ENCODE measurements at regions not wholly inside any gene's neighbourhood (a gene's known extent, or its start where the extent isn't known, plus 50 kb on each side); places are given as distances from the start of the nearest gene placed in this dataset.

DNA sequence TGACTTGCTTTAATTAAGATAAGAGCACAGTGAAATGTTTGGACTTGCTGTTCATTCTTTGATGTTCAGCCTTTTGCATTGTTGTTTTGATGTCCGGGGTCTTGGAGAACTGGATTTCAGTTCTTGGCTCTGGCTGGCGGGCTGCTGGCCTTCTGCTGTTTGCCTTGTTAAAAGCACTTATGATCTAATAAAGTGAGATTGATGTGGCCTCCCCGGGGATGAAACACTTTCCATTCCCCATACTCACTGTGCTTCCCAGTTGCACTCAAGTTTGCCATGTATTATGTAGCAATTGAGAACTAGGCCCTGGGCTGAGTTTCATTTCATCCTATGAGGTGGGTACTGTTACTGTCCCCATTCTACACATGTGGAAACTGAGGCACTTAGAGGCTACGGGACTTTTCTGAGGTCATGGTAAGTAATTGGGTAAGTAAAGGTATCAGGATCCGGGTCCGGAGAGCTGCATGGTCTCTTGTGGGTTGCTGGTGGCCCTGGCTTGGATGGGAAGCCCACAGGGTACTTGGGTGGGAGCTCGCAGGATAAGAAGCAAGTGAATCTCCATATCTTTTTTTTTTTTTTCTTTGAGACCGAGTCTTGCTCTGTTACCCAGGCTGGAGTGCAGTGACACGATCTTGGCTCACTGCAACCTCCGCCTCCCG, 127.7 kb upstream of the ZBTB40 start:
- TF ChIP-seq, protein P1, sequence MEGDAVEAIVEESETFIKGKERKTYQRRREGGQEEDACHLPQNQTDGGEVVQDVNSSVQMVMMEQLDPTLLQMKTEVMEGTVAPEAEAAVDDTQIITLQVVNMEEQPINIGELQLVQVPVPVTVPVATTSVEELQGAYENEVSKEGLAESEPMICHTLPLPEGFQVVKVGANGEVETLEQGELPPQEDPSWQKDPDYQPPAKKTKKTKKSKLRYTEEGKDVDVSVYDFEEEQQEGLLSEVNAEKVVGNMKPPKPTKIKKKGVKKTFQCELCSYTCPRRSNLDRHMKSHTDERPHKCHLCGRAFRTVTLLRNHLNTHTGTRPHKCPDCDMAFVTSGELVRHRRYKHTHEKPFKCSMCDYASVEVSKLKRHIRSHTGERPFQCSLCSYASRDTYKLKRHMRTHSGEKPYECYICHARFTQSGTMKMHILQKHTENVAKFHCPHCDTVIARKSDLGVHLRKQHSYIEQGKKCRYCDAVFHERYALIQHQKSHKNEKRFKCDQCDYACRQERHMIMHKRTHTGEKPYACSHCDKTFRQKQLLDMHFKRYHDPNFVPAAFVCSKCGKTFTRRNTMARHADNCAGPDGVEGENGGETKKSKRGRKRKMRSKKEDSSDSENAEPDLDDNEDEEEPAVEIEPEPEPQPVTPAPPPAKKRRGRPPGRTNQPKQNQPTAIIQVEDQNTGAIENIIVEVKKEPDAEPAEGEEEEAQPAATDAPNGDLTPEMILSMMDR (conservative IDR thresholded peaks at IDR 0.05): no peak
- TF ChIP-seq EZH2 (IDR thresholded peaks at IDR 0.05; ENCODE audit: low read depth): no peak

All from PC-9 (cell line).